Endothelial cell of umbilical vein (primary cell): ENCODE measurements at regions not wholly inside any gene's neighbourhood (a gene's known extent, or its start where the extent isn't known, plus 50 kb on each side); places are given as distances from the start of the nearest gene placed in this dataset.

Experiments used
- CTCF ChIP-seq, 2 donors: IDR thresholded peaks; 1 replicate in 1 of 2; 2 replicates in 1 of 2; pipeline ENCODE4 v1.5.1; 2011; ENCODE audit warnings: low read length in 2 of 2, mild to moderate bottlenecking in 2 of 2, moderate library complexity in 2 of 2, control low read depth in 1 of 2, inconsistent platforms in 1 of 2, low read depth in 1 of 2; ENCODE audit not compliant: insufficient read depth in 1 of 2; ENCODE audit errors: extremely low read depth in 1 of 2
- EZH2 ChIP-seq: IDR thresholded peaks from 2 replicates; pipeline ENCODE4 v1.6.1; 2012; ENCODE audit warnings: borderline replicate concordance, low read depth, mild to moderate bottlenecking, moderate library complexity, low read length, inconsistent platforms; ENCODE audit not compliant: severe bottlenecking
- FOS ChIP-seq: IDR thresholded peaks from 2 replicates; pipeline ENCODE4 v1.6.1; 2011; ENCODE audit warnings: mild to moderate bottlenecking, low read length, moderate library complexity, borderline replicate concordance; ENCODE audit not compliant: insufficient read depth
- MAX ChIP-seq: IDR thresholded peaks from 2 replicates; pipeline ENCODE4 v1.6.1; 2011; ENCODE audit not compliant: insufficient read depth, insufficient read length
- POLR2A ChIP-seq: IDR thresholded peaks from 2 replicates; pipeline ENCODE4 v1.6.1; 2012; ENCODE audit warnings: low read depth, mild to moderate bottlenecking, control low read depth, low read length

- no peak for TF ChIP-seq POLR2A
- TF ChIP-seq CTCF (IDR thresholded peaks at IDR 0.05; ENCODE audit: extremely low read depth in 1 of 2, insufficient read depth in 1 of 2, low read depth in 1 of 2, low read length in 2 of 2): no peak
- TF ChIP-seq FOS: no peak
- no peak for TF ChIP-seq EZH2
- TF ChIP-seq MAX: no peak
Observed at GRCh38 chr5:173751266-173751600, 134.8 kb upstream of the BOD1 start.
